HG03095 (cell line): ENCODE measurements at regions not wholly inside any gene's neighbourhood (a gene's known extent, or its start where the extent isn't known, plus 50 kb on each side); places are given as distances from the start of the nearest gene placed in this dataset.
"Not testable (repeated sequence)": the region's sequence is repeated elsewhere in the genome, so short reads cannot be mapped to it uniquely, and the experiment has no call there.

ENCODE experiments used
- ATAC-seq: cut with Tn5 transposase; IDR thresholded peaks from one replicate; pipeline ENCODE4 v1.9.1; 2021; ENCODE audit warnings: moderate library complexity; ENCODE audit not compliant: unreplicated experiment

GRCh38 chr6:95848717-95849116 lies 167.1 kb upstream of the FUT9 start:
- ATAC-seq: no peak

GRCh38 chr6:95856876-95857364 lies 158.9 kb upstream of the FUT9 start:
- ATAC-seq: no peak

GRCh38 chr6:95865857-95866256 lies 149.9 kb upstream of the FUT9 start:
- no peak for ATAC-seq

DNA sequence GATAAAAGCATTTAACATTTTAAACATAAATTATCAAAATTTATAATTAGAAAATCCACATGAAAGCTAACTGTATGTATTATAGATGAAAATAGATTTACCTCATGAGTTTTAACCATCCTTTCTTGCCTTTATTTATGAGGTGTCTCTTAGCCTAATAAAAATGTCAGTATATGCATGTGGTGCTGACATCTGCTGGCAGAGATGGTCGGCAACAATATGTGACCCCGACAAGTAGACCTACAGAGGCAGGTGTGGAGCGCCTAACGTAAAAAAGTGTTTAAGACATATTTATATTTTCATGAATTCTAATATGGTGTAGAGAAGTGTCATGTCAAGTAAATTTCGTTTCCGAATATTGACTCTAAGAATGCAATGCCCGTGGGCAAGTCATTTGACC lies 149.0 kb upstream of the FUT9 start:
- ATAC-seq: no peak

DNA sequence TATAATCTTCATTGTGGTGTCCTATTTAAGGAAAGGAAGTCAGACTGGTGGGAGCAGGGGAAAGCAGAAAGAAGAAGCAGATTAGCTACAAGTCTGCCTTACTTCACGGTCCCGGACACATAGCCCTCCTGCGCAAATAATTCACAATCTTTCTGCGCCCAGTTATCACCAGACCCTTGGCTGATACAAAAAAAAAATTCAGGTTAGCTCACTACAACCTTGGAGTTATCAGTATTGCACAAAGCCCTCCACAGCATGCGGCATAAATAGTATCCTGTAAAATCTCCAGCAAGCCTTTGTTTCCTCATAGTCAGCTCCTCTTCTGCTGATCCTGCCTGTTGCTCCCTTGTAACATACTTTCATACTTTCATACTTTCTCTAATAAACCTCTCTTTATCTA lies 148.6 kb upstream of the FUT9 start:
- ATAC-seq: no peak

- ATAC-seq: no peak
Measured at GRCh38 chr6:95877480-95877879, 138.3 kb upstream of the FUT9 start.

- ATAC-seq: no peak
Measured at GRCh38 chr6:95879856-95880255, 135.9 kb upstream of the FUT9 start.

DNA sequence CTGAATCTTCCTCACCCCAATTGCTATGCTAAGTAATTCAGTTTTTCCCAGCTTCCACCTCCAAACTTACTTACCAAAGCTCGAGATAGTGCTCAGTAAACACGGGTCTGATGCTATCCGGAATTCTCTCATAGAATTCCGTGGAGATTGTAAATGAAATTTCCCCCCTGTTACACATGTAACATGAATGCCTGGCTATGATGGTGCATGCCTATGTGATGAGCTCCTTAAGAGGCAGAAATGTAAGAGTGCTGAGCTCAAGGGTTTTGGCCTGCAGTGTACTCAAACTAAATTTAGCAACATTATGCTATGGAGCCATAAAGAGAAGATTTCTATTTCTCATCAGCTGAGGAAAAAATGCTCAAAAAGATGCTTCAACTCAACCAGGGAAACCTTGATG lies 133.4 kb upstream of the FUT9 start:
- no peak for ATAC-seq

DNA sequence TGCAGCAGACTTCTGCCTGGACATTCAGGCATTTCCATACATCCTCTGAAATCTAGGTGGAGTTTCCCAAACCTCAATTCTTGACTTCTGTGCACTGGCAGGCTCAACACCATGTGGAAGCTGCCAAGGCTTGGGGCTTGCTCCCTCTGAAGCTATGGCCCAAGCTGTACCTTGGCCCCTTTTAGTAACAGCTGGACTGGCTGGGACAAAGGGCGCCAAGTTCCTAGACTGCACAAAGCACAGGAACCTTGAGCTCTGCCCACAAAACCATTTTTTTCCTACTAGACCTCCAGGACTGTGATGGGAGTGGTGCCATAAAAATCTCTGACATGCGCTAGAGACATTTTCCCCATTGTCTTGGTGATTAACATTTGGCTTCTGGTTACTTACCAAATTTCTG lies 127.1 kb upstream of the FUT9 start:
- ATAC-seq: not testable (repeated sequence)

- no peak for ATAC-seq
Measured at GRCh38 chr6:95905132-95905531, 110.6 kb upstream of the FUT9 start.

GRCh38 chr6:95917034-95917433 lies 98.7 kb upstream of the FUT9 start:
- ATAC-seq: no peak

GRCh38 chr6:95923518-95923917 lies 92.3 kb upstream of the FUT9 start:
- no peak for ATAC-seq

GRCh38 chr6:95935736-95936135 lies 80.0 kb upstream of the FUT9 start:
- ATAC-seq: no peak

DNA sequence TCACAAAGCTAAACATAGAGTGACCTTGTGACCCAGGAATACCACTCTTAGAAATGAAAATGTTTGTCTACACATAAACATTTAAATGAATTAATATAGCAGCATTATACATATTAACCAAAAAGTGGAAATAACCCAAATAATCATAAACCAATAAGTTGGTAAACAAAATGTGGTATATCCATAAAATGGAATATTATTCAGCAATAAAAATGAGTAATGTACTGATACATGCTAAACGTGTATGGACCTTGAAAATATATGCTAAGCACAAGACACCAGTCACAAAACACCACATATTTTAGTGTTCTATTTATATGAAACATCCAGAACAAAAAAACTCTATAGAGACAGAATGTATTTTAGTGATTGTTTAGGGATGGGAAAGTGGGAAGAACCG lies 68.9 kb upstream of the FUT9 start:
- ATAC-seq: no peak

- no peak for ATAC-seq
Measured at GRCh38 chr6:95948324-95948723, 67.5 kb upstream of the FUT9 start.

- ATAC-seq: no peak
Measured at GRCh38 chr6:95949985-95950384, 65.8 kb upstream of the FUT9 start.

GRCh38 chr6:95958686-95959085 lies 57.1 kb upstream of the FUT9 start:
- ATAC-seq: no peak

DNA sequence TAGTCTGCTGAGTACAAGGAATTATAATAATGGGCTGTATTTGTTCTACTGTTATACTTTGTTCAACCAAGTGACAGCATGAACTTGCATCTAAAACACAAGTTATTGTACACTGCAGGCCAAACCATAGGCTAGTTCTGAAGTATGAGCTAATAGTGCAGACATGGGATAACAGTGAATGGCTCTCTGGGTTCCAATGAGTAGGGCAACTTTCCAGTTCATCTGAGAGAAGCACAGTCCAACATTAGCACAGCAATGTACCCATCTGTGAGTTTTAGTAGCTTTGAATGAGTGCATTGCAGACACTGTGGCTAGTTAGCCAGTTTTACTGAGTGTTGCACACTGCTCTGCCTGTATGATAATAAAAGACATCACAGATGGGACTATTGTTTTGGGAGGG lies 56.5 kb upstream of the FUT9 start:
- no peak for ATAC-seq
